HUES6 (cell line): ENCODE measurements at regions not wholly inside any gene's neighbourhood (a gene's known extent, or its start where the extent isn't known, plus 50 kb on each side); places are given as distances from the start of the nearest gene placed in this dataset.
A peak's percentile ranks its signal among the peaks of the same experiment; 100 is the strongest.
"Not testable (repeated sequence)": the region's sequence is repeated elsewhere in the genome, so short reads cannot be mapped to it uniquely, and the experiment has no call there.

Experiments
- H3K27ac ChIP-seq: 2 replicates; pipeline ENCODE4 v1.7.0; 2013; ENCODE audit warnings: low read depth, mild to moderate bottlenecking, low read length, inconsistent platforms
- H3K27me3 ChIP-seq: 2 replicates; pipeline ENCODE4 v1.6.1; 2013; ENCODE audit warnings: low read length; ENCODE audit not compliant: control insufficient read depth, insufficient read depth
- H3K36me3 ChIP-seq: 2 replicates; pipeline ENCODE4 v1.6.1; 2013; ENCODE audit warnings: low read length; ENCODE audit not compliant: control insufficient read depth, insufficient read depth
- H3K4me1 ChIP-seq: 2 replicates; pipeline ENCODE4 v1.6.1; 2013; ENCODE audit warnings: low read length; ENCODE audit not compliant: control insufficient read depth, insufficient read depth
- H3K4me3 ChIP-seq: 2 replicates; pipeline ENCODE4 v1.5.1; 2013; ENCODE audit warnings: low read depth, low read length
- H3K9ac ChIP-seq: one replicate; pipeline ENCODE4 v1.6.1; 2013; ENCODE audit warnings: mild to moderate bottlenecking, low read length
- H3K9me3 ChIP-seq: 2 replicates; pipeline ENCODE4 v1.6.1; 2013; ENCODE audit warnings: low read depth, low read length; ENCODE audit not compliant: control insufficient read depth, insufficient read depth

- Histone ChIP-seq H3K9me3 (peaks cover 5% of the 10 kb centered on the region; the same call in 1 of the 2 replicates), H3K4me3 (no peak overlapping the region), H3K36me3 (no peaks in the 10 kb centered on the region), H3K9ac (no peak overlapping the region), H3K27ac (no peak overlapping the region), H3K4me1 (no peaks in the 10 kb centered on the region; the same call in 1 of the 2 replicates), H3K27me3 (no peaks in the 10 kb centered on the region)
Measured at GRCh38 chr14:71762575-71762974, 169.7 kb upstream of the RGS6 start.

- no peak overlapping the region for H3K4me3 ChIP-seq
- H3K27ac ChIP-seq, result no peak overlapping the region
- H3K36me3 ChIP-seq, result no peaks in the 10 kb centered on the region
- H3K9me3 ChIP-seq, result peaks cover 5% of the 10 kb centered on the region; the same call in 1 of the 2 replicates
- no peaks in the 10 kb centered on the region; the same call in 1 of the 2 replicates for H3K4me1 ChIP-seq
- no peak overlapping the region for H3K9ac ChIP-seq
- H3K27me3 ChIP-seq, result no peaks in the 10 kb centered on the region
Measured at GRCh38 chr14:71764701-71765382, 167.4 kb upstream of the RGS6 start.

- Histone ChIP-seq H3K9me3 (peaks cover 5% of the 10 kb centered on the region; the same call in 1 of the 2 replicates), H3K27me3 (no peaks in the 10 kb centered on the region), H3K4me3 (no peak overlapping the region), H3K36me3 (no peaks in the 10 kb centered on the region), H3K27ac (no peak overlapping the region), H3K4me1 (no peaks in the 10 kb centered on the region; the same call in 1 of the 2 replicates), H3K9ac (no peak overlapping the region)
Measured at GRCh38 chr14:71765505-71765904, 166.7 kb upstream of the RGS6 start.

- H3K36me3 ChIP-seq, result no peaks in the 10 kb centered on the region
- H3K27me3 ChIP-seq, result no peaks in the 10 kb centered on the region
- H3K9me3 ChIP-seq, result peaks cover 20% of the 10 kb centered on the region
- H3K27ac ChIP-seq, result no peak overlapping the region
- no peak overlapping the region for H3K4me3 ChIP-seq
- no peak overlapping the region for H3K9ac ChIP-seq
- no peaks in the 10 kb centered on the region for H3K4me1 ChIP-seq
Measured at GRCh38 chr14:71770431-71770830, 161.8 kb upstream of the RGS6 start.

- peaks cover 23% of the 10 kb centered on the region for H3K9me3 ChIP-seq
- not testable (repeated sequence) for H3K36me3 ChIP-seq, H3K27ac ChIP-seq, H3K9ac ChIP-seq, H3K4me3 ChIP-seq, H3K27me3 ChIP-seq, H3K4me1 ChIP-seq
Measured at GRCh38 chr14:71771421-71771820, 160.8 kb upstream of the RGS6 start.

GRCh38 chr14:71771996-71772395 is 160.2 kb upstream of the RGS6 start:
- not testable (repeated sequence) for H3K36me3 ChIP-seq, H3K27me3 ChIP-seq, H3K4me3 ChIP-seq, H3K9ac ChIP-seq, H3K27ac ChIP-seq, H3K4me1 ChIP-seq
- H3K9me3 ChIP-seq, result peaks cover 23% of the 10 kb centered on the region

GRCh38 chr14:71773898-71774481 is 158.2 kb upstream of the RGS6 start:
- no peak overlapping the region for H3K27ac ChIP-seq
- no peak overlapping the region for H3K4me3 ChIP-seq
- H3K9ac ChIP-seq, result no peak overlapping the region
- H3K4me1 ChIP-seq, result peaks cover 13% of the 10 kb centered on the region
- peaks cover 23% of the 10 kb centered on the region for H3K9me3 ChIP-seq
- no peaks in the 10 kb centered on the region for H3K36me3 ChIP-seq
- no peaks in the 10 kb centered on the region for H3K27me3 ChIP-seq

GRCh38 chr14:71776471-71777360 is 155.5 kb upstream of the RGS6 start:
- H3K27me3 ChIP-seq, result no peaks in the 10 kb centered on the region
- H3K27ac ChIP-seq, result no peak overlapping the region; the same call in 1 of the 2 replicates

GRCh38 chr14:71780075-71780474 is 152.2 kb upstream of the RGS6 start:
- H3K27ac ChIP-seq, result no peak overlapping the region
- no peaks in the 10 kb centered on the region for H3K36me3 ChIP-seq
- H3K9me3 ChIP-seq, result peaks cover 10% of the 10 kb centered on the region
- H3K4me3 ChIP-seq, result no peak overlapping the region
- no peaks in the 10 kb centered on the region for H3K27me3 ChIP-seq
- no peak overlapping the region for H3K9ac ChIP-seq
- H3K4me1 ChIP-seq, result peaks cover 13% of the 10 kb centered on the region

More at GRCh38 chr14:71776471-71777360, 155.5 kb upstream of the RGS6 start:
- Histone ChIP-seq H3K9me3 (peaks cover 23% of the 10 kb centered on the region), H3K4me1 (peaks cover 13% of the 10 kb centered on the region), H3K4me3 (no peak overlapping the region), H3K36me3 (no peaks in the 10 kb centered on the region), H3K9ac (peak overlapping the region; percentile 18)

GRCh38 chr14:71780822-71781221 is 151.4 kb upstream of the RGS6 start:
- Histone ChIP-seq H3K9me3 (peaks cover 4% of the 10 kb centered on the region), H3K27ac (no peak overlapping the region), H3K4me3 (no peak overlapping the region), H3K4me1 (peaks cover 13% of the 10 kb centered on the region), H3K9ac (no peak overlapping the region), H3K27me3 (no peaks in the 10 kb centered on the region), H3K36me3 (no peaks in the 10 kb centered on the region)

GRCh38 chr14:71783088-71783487 is 149.1 kb upstream of the RGS6 start:
- no peaks in the 10 kb centered on the region for H3K27me3 ChIP-seq

More at GRCh38 chr14:71783088-71783487, 149.1 kb upstream of the RGS6 start:
- H3K27ac ChIP-seq, result no peak overlapping the region
- H3K36me3 ChIP-seq, result no peaks in the 10 kb centered on the region
- no peak overlapping the region for H3K9ac ChIP-seq
- no peak overlapping the region for H3K4me3 ChIP-seq
- no peaks in the 10 kb centered on the region for H3K4me1 ChIP-seq
- peaks cover 4% of the 10 kb centered on the region for H3K9me3 ChIP-seq
